GM12865 (cell line): ENCODE measurements at regions not wholly inside any gene's neighbourhood (a gene's known extent, or its start where the extent isn't known, plus 50 kb on each side); places are given as distances from the start of the nearest gene placed in this dataset.

Experiments
- DNase-seq: peaks from one replicate; pipeline ENCODE4 v3.0.0; 2010; ENCODE audit warnings: low read depth
- H3K4me3 ChIP-seq: 2 replicates; pipeline ENCODE4 v1.5.1; 2011; ENCODE audit warnings: mild to moderate bottlenecking, low read depth, low read length, control low read depth
- TF ChIP-seq, protein P1 (sequence below): IDR thresholded peaks from 2 replicates; pipeline ENCODE4 v1.5.1; 2011; ENCODE audit warnings: low read length, control low read depth, low read depth, inconsistent platforms; ENCODE audit not compliant: insufficient read depth; ENCODE audit errors: missing control alignments

DNA sequence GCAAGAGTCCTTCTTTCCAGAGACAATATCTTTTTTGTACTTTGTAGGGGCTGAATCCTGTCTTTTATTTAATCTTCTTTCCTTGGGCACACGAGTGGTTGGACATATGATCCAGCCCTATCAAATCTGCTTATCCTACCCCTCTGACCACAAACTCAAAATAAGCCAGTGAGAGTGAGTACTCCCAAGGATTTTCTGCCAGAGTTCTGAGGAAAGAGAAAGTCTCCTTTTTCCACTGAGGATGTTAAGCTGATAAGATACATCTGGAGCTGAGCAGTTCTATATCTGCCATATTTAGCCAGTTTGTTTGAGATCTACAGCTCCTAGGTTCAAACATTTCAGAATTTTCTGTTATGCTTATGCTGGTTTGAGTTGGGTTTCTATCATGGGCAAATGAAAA is 134.8 kb upstream of the NWD2 start:
- TF ChIP-seq, protein P1, sequence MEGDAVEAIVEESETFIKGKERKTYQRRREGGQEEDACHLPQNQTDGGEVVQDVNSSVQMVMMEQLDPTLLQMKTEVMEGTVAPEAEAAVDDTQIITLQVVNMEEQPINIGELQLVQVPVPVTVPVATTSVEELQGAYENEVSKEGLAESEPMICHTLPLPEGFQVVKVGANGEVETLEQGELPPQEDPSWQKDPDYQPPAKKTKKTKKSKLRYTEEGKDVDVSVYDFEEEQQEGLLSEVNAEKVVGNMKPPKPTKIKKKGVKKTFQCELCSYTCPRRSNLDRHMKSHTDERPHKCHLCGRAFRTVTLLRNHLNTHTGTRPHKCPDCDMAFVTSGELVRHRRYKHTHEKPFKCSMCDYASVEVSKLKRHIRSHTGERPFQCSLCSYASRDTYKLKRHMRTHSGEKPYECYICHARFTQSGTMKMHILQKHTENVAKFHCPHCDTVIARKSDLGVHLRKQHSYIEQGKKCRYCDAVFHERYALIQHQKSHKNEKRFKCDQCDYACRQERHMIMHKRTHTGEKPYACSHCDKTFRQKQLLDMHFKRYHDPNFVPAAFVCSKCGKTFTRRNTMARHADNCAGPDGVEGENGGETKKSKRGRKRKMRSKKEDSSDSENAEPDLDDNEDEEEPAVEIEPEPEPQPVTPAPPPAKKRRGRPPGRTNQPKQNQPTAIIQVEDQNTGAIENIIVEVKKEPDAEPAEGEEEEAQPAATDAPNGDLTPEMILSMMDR = no peak
- no peak overlapping the region for H3K4me3 ChIP-seq
- no peak for DNase-seq

- no peak overlapping the region for H3K4me3 ChIP-seq
- TF ChIP-seq, protein P1 = no peak
- no peak for DNase-seq
Measured at GRCh38 chr4:37124800-37125199, 119.7 kb upstream of the NWD2 start.

GRCh38 chr4:37126051-37126450 is 118.5 kb upstream of the NWD2 start:
- TF ChIP-seq, protein P1 = no peak
- DNase-seq = no peak
- H3K4me3 ChIP-seq = no peak overlapping the region

DNA sequence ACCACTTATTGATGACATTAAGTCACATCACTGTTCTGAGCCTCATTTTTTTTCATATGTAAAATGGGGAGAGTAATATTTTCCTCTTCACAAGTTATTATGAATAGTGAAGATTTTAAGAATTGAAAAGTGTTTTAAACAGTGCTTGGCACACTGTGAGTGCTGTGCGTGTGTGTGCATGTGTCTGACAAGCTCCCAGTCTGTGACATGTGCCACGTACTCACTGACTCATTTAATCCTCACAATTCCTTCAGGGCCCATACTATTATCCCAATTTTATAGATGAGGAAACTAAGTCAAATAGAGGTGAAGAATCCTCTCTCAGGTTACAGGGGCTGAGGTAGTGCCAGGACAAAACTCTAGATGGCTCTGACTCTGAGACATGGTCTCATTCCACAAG is 114.1 kb upstream of the NWD2 start:
- H3K4me3 ChIP-seq = no peak overlapping the region
- TF ChIP-seq, protein P1 = no peak
- DNase-seq = no peak

GRCh38 chr4:37132351-37132974 is 112.1 kb upstream of the NWD2 start:
- TF ChIP-seq, protein P1 = no peak
- no peak for DNase-seq
- no peak overlapping the region for H3K4me3 ChIP-seq

GRCh38 chr4:37132975-37133360 is 111.6 kb upstream of the NWD2 start:
- TF ChIP-seq, protein P1 = no peak

DNA sequence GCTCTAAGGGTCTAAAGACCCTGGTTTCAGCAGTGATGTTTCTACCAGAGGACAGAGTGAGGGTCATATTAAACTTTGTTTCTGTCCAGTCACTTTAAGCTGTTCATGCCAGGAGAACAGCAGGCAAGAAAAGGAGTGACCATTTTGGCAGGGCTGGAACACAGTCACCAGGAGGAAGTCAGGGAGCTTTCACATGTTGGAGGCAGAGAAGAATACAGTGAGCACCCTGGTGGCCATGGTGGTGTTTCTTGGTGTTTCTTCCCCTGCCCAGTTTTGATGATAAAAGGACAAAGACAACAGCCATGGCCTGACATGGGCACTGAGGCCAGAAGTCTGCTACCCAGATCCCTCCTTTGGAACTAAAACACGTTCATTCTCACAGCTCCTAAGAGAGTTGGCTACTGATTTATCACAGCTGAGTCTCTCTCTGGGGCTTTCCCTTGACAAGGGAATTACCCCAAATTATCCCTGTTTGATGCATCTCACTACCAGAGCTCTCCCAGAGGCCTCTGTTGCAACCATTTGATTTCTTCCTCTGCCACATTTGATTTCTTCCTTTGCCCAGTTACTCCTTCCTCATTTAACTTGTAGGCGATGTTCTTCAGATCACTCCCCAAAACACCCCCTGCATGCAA is 106.4 kb upstream of the NWD2 start:
- peak; percentile 48 for DNase-seq
- H3K4me3 ChIP-seq = no peak overlapping the region
- TF ChIP-seq, protein P1 = no peak

More at GRCh38 chr4:37132975-37133360, 111.6 kb upstream of the NWD2 start:
- H3K4me3 ChIP-seq = no peak overlapping the region
- no peak for DNase-seq
